Adrenal gland (tissue), 9 donors: ENCODE measurements at regions not wholly inside any gene's neighbourhood (a gene's known extent, or its start where the extent isn't known, plus 50 kb on each side); places are given as distances from the start of the nearest gene placed in this dataset.

Experiments
- DNase-seq, 7 donors: peaks; one replicate each; pipeline ENCODE4 v3.0.0-alpha.2; 2019 to 2020
- H3K27ac ChIP-seq, 5 donors: fragments of 200-600 bp; sonication (generic) in 4 of 5; 1 replicate in 3 of 5; 2 replicates in 2 of 5; pipeline versions ENCODE4 v1.5.1 to v1.8.0; 2016 to 2020; ENCODE audit warnings: mild to moderate bottlenecking in 1 of 5
- H3K27me3 ChIP-seq: fragments of 200-600 bp; 2 replicates; pipeline ENCODE4 v1.8.0; 2021
- H3K36me3 ChIP-seq, 2 donors: fragments of 200-600 bp; replicated peaks in 1 of 2; 1 replicate in 1 of 2; 2 replicates in 1 of 2; pipeline versions ENCODE4 v1.5.1 to v1.8.0; 2018 to 2022
- H3K4me1 ChIP-seq, 2 donors: fragments of 200-600 bp; replicated peaks in 1 of 2; 1 replicate in 1 of 2; 2 replicates in 1 of 2; pipeline versions ENCODE4 v1.5.1 to v1.8.0; 2018 to 2021
- H3K4me3 ChIP-seq, 4 donors: fragments of 200-600 bp; sonication (generic) in 3 of 4; one replicate each; pipeline ENCODE4 v1.5.1; 2016 to 2018
- H3K9me3 ChIP-seq, 3 donors: fragments of 200-600 bp; sonication (generic) in 1 of 3; replicated peaks in 1 of 3; 1 replicate in 2 of 3; 2 replicates in 1 of 3; pipeline versions ENCODE4 v1.5.1 to v1.8.0; 2016 to 2021
- POLR2A ChIP-seq, 2 donors: fragments of 450-650 bp; IDR thresholded peaks; one replicate each; pipeline ENCODE4 v1.6.1; 2017; ENCODE audit warnings: antibody characterized with exemption in 2 of 2, mild to moderate bottlenecking in 2 of 2, moderate library complexity in 1 of 2
- WGBS, 4 donors: extraction: QIAGEN DNeasy Blood & Tissue Kit in 2 of 4; methylation state at CpG; one replicate each; pipeline versions ENCODE4 v1.1.5 to v1.1.7; 2013 to 2017; 5-methylcytosine and 5-hydroxymethylcytosine counted together
- intact Hi-C, 2 donors: fragments of 100-400 bp; cut with DNase I; formaldehyde crosslinking; loops; one replicate each; pipeline versions ENCODE4 v1.14.1 to v1.15.0; 2022 to 2023
- TF ChIP-seq, protein P1 (sequence below), 6 experiments: fragments of 450-650 bp in 4 of 6; fragments of 200-600 bp in 2 of 6; sonication (generic) in 1 of 6; IDR thresholded peaks; 1 replicate in 5 of 6; 2 replicates in 1 of 6; pipeline versions ENCODE4 v1.5.1 to v1.8.0; 2016 to 2021; ENCODE audit warnings: antibody characterized with exemption in 6 of 6, mild to moderate bottlenecking in 2 of 6, moderate library complexity in 1 of 6
- donor health status: healthy with polysubstance abuse.
- donor health status: Bipolar disorder and iron deficiency.
- donor health status: DM: yes; HTN: yes; CAD: no.
- donor health status: DM: no; HTN: no; CAD: no.
- donor health status: DM: no; HTN: no; CAD: no.

- Histone ChIP-seq H3K27ac (no peak overlapping the region), H3K4me3 (no peak overlapping the region), H3K4me1 (no peaks in the 10 kb centered on the region), H3K36me3 (no peaks in the 10 kb centered on the region), H3K27me3 (no peaks in the 10 kb centered on the region), H3K9me3 (no peaks in the 10 kb centered on the region)
- WGBS, 4 donors: 64 to 78% (median 69%) methylated on average over 1 of the region's 1 CpG
- no peak for DNase-seq
- no peak for TF ChIP-seq POLR2A (IDR thresholded peaks at IDR 0.05)
- TF ChIP-seq, protein P1, sequence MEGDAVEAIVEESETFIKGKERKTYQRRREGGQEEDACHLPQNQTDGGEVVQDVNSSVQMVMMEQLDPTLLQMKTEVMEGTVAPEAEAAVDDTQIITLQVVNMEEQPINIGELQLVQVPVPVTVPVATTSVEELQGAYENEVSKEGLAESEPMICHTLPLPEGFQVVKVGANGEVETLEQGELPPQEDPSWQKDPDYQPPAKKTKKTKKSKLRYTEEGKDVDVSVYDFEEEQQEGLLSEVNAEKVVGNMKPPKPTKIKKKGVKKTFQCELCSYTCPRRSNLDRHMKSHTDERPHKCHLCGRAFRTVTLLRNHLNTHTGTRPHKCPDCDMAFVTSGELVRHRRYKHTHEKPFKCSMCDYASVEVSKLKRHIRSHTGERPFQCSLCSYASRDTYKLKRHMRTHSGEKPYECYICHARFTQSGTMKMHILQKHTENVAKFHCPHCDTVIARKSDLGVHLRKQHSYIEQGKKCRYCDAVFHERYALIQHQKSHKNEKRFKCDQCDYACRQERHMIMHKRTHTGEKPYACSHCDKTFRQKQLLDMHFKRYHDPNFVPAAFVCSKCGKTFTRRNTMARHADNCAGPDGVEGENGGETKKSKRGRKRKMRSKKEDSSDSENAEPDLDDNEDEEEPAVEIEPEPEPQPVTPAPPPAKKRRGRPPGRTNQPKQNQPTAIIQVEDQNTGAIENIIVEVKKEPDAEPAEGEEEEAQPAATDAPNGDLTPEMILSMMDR (IDR thresholded peaks at IDR 0.05): no peak
- intact Hi-C loops: no loop called here
These were observed 497.5 kb upstream of the RGMB start for GRCh38 chr5:98275980-98276379.

- DNase-seq: no peak
- Histone ChIP-seq H3K4me1 (no peaks in the 10 kb centered on the region), H3K27ac (no peak overlapping the region), H3K27me3 (no peaks in the 10 kb centered on the region), H3K9me3 (no peaks in the 10 kb centered on the region), H3K36me3 (no peaks in the 10 kb centered on the region), H3K4me3 (no peak overlapping the region)
- intact Hi-C loops: no loop called here
- TF ChIP-seq, protein P1 (IDR thresholded peaks at IDR 0.05): no peak
- no peak for TF ChIP-seq POLR2A (IDR thresholded peaks at IDR 0.05)
- 55 to 73% (median 58%) methylated on average over 1 of the region's 1 CpG for whole genome bisulfite sequencing, 4 donors
These were observed 490.9 kb upstream of the RGMB start for GRCh38 chr5:98282521-98282920.

- H3K4me3 ChIP-seq: no peak overlapping the region
- H3K4me1 ChIP-seq: no peaks in the 10 kb centered on the region
- TF ChIP-seq POLR2A (IDR thresholded peaks at IDR 0.05): no peak
- TF ChIP-seq, protein P1 (IDR thresholded peaks at IDR 0.05): no peak
- H3K36me3 ChIP-seq: no peaks in the 10 kb centered on the region
- H3K9me3 ChIP-seq: no peaks in the 10 kb centered on the region
- intact Hi-C loops: no loop called here
- DNase-seq: no peak
- no peak overlapping the region for H3K27ac ChIP-seq
- WGBS, 4 donors: 85 to 89% (median 88%) methylated on average over 3 of the region's 3 CpGs
- H3K27me3 ChIP-seq: no peaks in the 10 kb centered on the region
These were observed 481.0 kb upstream of the RGMB start for GRCh38 chr5:98292496-98292895.

- no peak for DNase-seq
- Histone ChIP-seq H3K36me3 (no peaks in the 10 kb centered on the region), H3K27ac (no peak overlapping the region), H3K9me3 (no peaks in the 10 kb centered on the region), H3K4me1 (no peaks in the 10 kb centered on the region), H3K27me3 (no peaks in the 10 kb centered on the region), H3K4me3 (no peak overlapping the region)
- TF ChIP-seq, protein P1 (IDR thresholded peaks at IDR 0.05): no peak
- TF ChIP-seq POLR2A (IDR thresholded peaks at IDR 0.05): no peak
- intact Hi-C loops: no loop called here
- 60 to 71% (median 65%) methylated on average over 3 of the region's 3 CpGs for WGBS, 4 donors
These were observed 477.0 kb upstream of the RGMB start for GRCh38 chr5:98296426-98296825.
